Fibroblast of villous mesenchyme (primary cell): ENCODE measurements at regions not wholly inside any gene's neighbourhood (a gene's known extent, or its start where the extent isn't known, plus 50 kb on each side); places are given as distances from the start of the nearest gene placed in this dataset.
"Not testable (repeated sequence)": the region's sequence is repeated elsewhere in the genome, so short reads cannot be mapped to it uniquely, and the experiment has no call there.

ENCODE experiments used
- DNase-seq: peaks from one replicate; pipeline ENCODE4 v3.0.0-alpha.2; 2010; ENCODE audit warnings: low read depth
- H3K4me3 ChIP-seq: 2 replicates; pipeline ENCODE4 v1.5.1; 2011; ENCODE audit warnings: low read depth, mild to moderate bottlenecking, low read length
- TF ChIP-seq, protein P1 (sequence below): IDR thresholded peaks from 2 replicates; pipeline ENCODE4 v1.5.1; 2012; ENCODE audit warnings: low read depth, mild to moderate bottlenecking, low read length; ENCODE audit not compliant: insufficient read depth

- peak; percentile 18 for DNase-seq
- TF ChIP-seq, protein P1, sequence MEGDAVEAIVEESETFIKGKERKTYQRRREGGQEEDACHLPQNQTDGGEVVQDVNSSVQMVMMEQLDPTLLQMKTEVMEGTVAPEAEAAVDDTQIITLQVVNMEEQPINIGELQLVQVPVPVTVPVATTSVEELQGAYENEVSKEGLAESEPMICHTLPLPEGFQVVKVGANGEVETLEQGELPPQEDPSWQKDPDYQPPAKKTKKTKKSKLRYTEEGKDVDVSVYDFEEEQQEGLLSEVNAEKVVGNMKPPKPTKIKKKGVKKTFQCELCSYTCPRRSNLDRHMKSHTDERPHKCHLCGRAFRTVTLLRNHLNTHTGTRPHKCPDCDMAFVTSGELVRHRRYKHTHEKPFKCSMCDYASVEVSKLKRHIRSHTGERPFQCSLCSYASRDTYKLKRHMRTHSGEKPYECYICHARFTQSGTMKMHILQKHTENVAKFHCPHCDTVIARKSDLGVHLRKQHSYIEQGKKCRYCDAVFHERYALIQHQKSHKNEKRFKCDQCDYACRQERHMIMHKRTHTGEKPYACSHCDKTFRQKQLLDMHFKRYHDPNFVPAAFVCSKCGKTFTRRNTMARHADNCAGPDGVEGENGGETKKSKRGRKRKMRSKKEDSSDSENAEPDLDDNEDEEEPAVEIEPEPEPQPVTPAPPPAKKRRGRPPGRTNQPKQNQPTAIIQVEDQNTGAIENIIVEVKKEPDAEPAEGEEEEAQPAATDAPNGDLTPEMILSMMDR, result no peak
- no peak overlapping the region for H3K4me3 ChIP-seq
Measured at GRCh38 chr13:107799001-107799400, 416.3 kb downstream of the LIG4 start.

GRCh38 chr13:107790397-107790796, 424.9 kb downstream of the LIG4 start:
- no peak overlapping the region for H3K4me3 ChIP-seq
- no peak for DNase-seq
- TF ChIP-seq, protein P1, result no peak

DNA sequence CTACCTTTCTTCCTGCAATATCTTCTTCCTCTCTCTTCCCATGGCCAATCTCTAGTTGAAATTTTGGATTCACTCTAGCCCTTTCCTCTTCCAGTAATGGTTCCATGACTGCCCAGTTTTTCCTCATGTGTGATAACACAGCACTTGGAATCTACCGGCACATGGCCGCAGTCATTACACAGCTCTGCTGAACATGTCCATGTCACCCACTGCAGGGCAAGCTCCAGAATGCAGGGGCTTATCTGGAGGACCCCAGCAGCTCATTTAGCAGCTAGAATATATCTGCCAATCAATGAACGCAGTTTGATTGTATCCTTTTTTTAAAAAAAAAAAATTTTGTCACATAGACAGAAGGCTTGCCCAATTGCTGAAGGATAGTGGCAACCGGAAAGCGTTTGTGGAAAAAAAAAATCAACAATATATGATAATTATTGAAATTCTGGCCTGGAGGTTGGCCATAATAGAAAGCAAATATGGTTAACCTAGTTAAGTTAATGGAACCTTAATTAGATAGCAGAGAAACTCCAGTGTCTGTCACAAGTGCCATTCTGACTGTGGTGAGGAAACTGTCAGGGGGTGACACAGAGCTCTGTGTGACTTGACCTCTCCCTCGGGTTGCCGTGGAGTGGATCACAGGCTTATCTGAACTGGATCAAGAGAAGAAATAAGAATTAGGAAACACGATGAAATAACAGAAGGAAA, 426.7 kb downstream of the LIG4 start:
- TF ChIP-seq, protein P1, result no peak
- no peak overlapping the region for H3K4me3 ChIP-seq

DNA sequence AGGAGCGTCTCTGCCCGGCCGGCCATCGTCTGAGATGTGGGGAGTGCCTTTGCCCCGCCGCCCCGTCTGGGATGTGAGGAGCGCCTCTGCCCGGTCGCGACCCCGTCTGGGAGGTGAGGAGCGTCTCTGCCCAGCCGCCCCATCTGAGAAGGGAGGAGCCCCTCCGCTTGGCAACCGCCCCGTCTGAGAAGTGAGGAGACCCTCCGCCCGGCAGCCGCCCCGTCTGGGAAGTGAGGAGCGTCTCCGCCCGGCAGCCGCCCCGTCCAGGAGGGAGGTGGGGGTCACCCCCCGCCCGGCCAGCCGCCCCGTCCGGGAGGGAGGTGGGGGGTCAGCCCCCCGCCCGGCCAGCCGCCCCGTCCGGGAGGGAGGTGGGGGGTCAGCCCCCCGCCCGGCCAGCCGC, 432.7 kb downstream of the LIG4 start:
- not testable (repeated sequence) for H3K4me3 ChIP-seq, DNase-seq

More for the DNA sequence above, 426.7 kb downstream of the LIG4 start:
- no peak for DNase-seq

- TF ChIP-seq, protein P1, result no peak
- H3K4me3 ChIP-seq, result no peak overlapping the region
- DNase-seq, result no peak
Measured at GRCh38 chr13:107778094-107778493, 437.2 kb downstream of the LIG4 start.

DNA sequence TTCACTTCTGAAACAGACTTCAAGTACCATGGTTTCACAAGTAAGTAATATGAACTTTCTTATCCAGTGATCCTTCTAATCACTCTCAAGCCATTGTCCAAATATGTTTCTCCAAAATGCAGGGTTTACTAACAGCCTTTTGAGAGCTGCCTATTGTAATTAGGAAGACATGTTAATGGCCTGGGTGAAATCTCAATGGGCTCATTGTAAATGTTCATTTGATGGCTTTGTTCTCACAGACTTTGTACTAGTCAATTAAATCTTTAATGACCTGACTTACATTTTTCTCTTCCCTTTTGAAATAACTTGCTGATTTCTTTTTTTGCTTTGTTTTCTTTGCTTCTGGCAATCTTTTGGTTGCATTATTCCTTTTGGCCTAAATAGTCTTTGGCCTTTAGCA, 444.8 kb downstream of the LIG4 start:
- TF ChIP-seq, protein P1, result no peak
- no peak overlapping the region for H3K4me3 ChIP-seq
- peak; percentile 22 for DNase-seq

- TF ChIP-seq, protein P1, result no peak
- no peak for DNase-seq
- no peak overlapping the region for H3K4me3 ChIP-seq
Measured at GRCh38 chr13:107767119-107767518, 448.2 kb downstream of the LIG4 start.
